PC-9 (cell line): ENCODE measurements at regions not wholly inside any gene's neighbourhood (a gene's known extent, or its start where the extent isn't known, plus 50 kb on each side); places are given as distances from the start of the nearest gene placed in this dataset.

ENCODE experiments used
- EZH2 ChIP-seq: fragments of 200-600 bp; sonication (generic); IDR thresholded peaks from 2 replicates; pipeline ENCODE4 v1.8.0; 2017; ENCODE audit warnings: antibody characterized with exemption, low read depth
- TF ChIP-seq, protein P1 (sequence below): fragments of 200-600 bp; sonication (generic); conservative IDR thresholded peaks from 2 replicates; pipeline ENCODE4 v1.6.1; 2017; ENCODE audit warnings: mixed run types, antibody characterized with exemption, mild to moderate bottlenecking, moderate library complexity

DNA sequence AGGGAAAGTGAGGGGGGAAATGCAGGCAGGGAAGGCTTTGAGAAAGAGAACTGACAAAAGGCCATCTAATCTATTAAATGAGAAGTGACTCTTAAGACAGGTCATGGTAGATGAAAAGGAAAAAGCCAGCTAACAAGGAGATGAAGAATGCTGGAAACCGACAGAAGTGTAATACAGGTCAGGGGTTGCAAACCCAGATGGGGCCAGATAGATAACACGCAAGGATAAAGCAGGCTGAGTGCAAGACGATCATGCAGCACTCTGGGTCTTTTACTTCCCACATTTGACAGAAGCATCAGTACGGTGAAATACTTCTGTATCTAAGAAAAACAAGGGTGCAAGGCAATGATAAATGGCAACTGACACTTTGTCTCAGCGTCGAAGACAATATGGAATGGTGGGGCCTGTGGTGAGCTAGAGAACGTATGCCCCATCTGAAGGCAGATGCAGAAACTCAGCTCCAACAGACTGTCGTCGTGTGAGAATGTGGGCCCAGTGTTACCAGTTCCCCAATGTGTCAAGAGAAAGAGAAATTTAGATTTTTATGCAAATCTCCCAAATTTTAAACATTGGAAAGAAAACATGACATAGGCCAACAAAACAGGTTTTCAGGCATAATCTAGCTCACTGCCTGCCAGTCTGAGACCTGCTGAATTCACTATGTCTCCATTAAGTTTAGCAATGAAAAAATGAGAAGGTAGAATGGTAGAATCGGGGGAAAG lies 187.4 kb downstream of the PHLDA1 start:
- no peak for TF ChIP-seq EZH2
- TF ChIP-seq, protein P1, sequence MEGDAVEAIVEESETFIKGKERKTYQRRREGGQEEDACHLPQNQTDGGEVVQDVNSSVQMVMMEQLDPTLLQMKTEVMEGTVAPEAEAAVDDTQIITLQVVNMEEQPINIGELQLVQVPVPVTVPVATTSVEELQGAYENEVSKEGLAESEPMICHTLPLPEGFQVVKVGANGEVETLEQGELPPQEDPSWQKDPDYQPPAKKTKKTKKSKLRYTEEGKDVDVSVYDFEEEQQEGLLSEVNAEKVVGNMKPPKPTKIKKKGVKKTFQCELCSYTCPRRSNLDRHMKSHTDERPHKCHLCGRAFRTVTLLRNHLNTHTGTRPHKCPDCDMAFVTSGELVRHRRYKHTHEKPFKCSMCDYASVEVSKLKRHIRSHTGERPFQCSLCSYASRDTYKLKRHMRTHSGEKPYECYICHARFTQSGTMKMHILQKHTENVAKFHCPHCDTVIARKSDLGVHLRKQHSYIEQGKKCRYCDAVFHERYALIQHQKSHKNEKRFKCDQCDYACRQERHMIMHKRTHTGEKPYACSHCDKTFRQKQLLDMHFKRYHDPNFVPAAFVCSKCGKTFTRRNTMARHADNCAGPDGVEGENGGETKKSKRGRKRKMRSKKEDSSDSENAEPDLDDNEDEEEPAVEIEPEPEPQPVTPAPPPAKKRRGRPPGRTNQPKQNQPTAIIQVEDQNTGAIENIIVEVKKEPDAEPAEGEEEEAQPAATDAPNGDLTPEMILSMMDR: no peak
